ENCODE measurements at regions not wholly inside any gene's neighbourhood (a gene's known extent, or its start where the extent isn't known, plus 50 kb on each side); places are given as distances from the start of the nearest gene placed in this dataset.

DNA sequence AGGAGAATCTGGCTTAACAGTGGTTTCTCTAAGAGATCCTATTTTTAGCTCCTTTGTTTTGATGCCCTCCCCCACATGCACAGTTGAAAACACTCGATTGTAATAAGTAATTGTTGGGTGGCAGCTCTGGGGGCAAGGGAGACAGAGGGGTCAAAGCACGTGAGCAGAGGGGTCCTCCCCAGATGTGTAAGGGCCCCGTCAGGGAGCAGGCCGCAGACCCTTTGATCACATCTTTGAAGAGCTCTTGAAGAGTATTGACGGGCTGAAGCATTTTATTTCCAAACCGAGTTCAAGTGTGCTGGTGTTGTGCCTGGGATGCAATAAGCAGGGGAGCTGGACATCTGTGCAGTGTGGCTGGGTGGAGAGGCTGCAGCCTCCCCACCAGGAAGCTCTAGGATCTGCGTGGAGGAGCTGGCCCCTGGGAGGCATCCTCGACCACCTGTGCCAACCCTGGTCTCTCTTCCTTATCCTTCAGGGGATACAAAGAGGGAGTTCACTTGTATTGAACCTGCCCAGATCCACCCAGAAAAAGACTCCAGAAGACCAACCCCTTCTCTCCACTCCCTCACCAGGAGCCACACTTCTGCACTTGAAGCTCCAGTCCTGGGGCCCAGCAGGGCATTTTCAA is 473.0 kb upstream of the MGMT start:
- no peak for DNase-seq (ENCODE audit: low spot score)
- TF ChIP-seq EZH2phosphoT487 (IDR thresholded peaks at IDR 0.05; ENCODE audit: low read depth, severe bottlenecking, unreplicated experiment) (no peak), EZH2 (IDR thresholded peaks at IDR 0.05; ENCODE audit: borderline replicate concordance) (no peak)
- TF ChIP-seq, protein P1, sequence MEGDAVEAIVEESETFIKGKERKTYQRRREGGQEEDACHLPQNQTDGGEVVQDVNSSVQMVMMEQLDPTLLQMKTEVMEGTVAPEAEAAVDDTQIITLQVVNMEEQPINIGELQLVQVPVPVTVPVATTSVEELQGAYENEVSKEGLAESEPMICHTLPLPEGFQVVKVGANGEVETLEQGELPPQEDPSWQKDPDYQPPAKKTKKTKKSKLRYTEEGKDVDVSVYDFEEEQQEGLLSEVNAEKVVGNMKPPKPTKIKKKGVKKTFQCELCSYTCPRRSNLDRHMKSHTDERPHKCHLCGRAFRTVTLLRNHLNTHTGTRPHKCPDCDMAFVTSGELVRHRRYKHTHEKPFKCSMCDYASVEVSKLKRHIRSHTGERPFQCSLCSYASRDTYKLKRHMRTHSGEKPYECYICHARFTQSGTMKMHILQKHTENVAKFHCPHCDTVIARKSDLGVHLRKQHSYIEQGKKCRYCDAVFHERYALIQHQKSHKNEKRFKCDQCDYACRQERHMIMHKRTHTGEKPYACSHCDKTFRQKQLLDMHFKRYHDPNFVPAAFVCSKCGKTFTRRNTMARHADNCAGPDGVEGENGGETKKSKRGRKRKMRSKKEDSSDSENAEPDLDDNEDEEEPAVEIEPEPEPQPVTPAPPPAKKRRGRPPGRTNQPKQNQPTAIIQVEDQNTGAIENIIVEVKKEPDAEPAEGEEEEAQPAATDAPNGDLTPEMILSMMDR (IDR thresholded peaks at IDR 0.05; ENCODE audit: poor library complexity): no peak

DNA sequence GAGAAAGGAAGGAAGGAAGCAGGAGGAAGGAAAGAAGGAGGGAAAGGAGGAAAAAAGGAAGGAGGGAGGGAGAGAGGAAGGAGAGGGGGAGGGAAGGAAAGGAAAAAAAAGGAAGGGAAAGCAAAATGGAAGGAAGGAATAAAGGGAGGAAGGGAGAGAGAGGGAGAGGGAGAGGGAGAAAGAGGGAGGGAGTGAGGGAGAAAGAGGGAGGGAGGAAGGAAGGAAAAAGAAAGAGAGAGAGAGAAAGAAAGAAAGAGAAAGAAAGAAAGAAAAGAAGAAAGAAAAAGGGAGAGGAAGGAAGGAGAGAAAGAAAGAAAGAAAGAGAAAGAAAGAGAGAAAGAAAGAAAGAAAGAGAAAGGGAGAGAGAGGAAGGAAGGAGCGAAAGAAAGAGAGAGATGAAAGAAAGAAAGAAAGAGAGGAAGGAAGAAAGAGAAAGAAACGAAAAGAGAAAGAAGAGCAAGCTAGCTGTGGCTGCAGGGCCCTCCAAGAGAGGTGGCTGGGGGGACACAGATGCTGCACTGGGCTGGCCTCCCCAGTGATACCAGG is 472.4 kb upstream of the MGMT start:
- TF ChIP-seq EZH2 (IDR thresholded peaks at IDR 0.05; ENCODE audit: borderline replicate concordance) (no peak), EZH2phosphoT487 (IDR thresholded peaks at IDR 0.05; ENCODE audit: low read depth, severe bottlenecking, unreplicated experiment) (no peak)
- TF ChIP-seq, protein P1 (IDR thresholded peaks at IDR 0.05; ENCODE audit: poor library complexity): no peak
- no peak overlapping the region for H2AFZ ChIP-seq
- no peak for DNase-seq (ENCODE audit: low spot score)
- H4K20me1 ChIP-seq (ENCODE audit: insufficient read depth, poor library complexity, severe bottlenecking): no peaks in the 10 kb centered on the region
- H3K4me2 ChIP-seq: no peak overlapping the region
- H3K9me3 ChIP-seq (ENCODE audit: low read depth): no peaks in the 10 kb centered on the region
- peaks cover 4% of the 10 kb centered on the region for H3K27me3 ChIP-seq
- no peaks in the 10 kb centered on the region for H3K36me3 ChIP-seq (replicated peaks; ENCODE audit: insufficient read depth, low read depth)
- no peak overlapping the region for H3K4me3 ChIP-seq
- no peaks in the 10 kb centered on the region for H3K4me1 ChIP-seq (ENCODE audit: insufficient read depth)
- H3K79me2 ChIP-seq: no peaks in the 10 kb centered on the region
- H3K9me2 ChIP-seq (replicated peaks; ENCODE audit: insufficient read depth): no peaks in the 10 kb centered on the region
- 95% methylated on average over 2 of the region's 2 CpGs for WGBS (ENCODE audit: low lambda C conversion rate, missing lambda C conversion rate)
- H3K27ac ChIP-seq: no peak overlapping the region

More for the DNA sequence above, 473.0 kb upstream of the MGMT start:
- Histone ChIP-seq H3K4me1 (ENCODE audit: insufficient read depth) (no peaks in the 10 kb centered on the region), H3K9me3 (ENCODE audit: low read depth) (no peaks in the 10 kb centered on the region), H4K20me1 (ENCODE audit: insufficient read depth, poor library complexity, severe bottlenecking) (no peaks in the 10 kb centered on the region), H3K9me2 (replicated peaks; ENCODE audit: insufficient read depth) (no peaks in the 10 kb centered on the region), H3K4me3 (no peak overlapping the region), H3K27ac (no peak overlapping the region), H3K27me3 (peaks cover 4% of the 10 kb centered on the region), H3K36me3 (replicated peaks; ENCODE audit: insufficient read depth, low read depth) (no peaks in the 10 kb centered on the region), H3K79me2 (no peaks in the 10 kb centered on the region), H2AFZ (no peak overlapping the region), H3K4me2 (no peak overlapping the region)
- WGBS (ENCODE audit: low lambda C conversion rate, missing lambda C conversion rate): 90% methylated on average over 8 of the region's 8 CpGs

DNA sequence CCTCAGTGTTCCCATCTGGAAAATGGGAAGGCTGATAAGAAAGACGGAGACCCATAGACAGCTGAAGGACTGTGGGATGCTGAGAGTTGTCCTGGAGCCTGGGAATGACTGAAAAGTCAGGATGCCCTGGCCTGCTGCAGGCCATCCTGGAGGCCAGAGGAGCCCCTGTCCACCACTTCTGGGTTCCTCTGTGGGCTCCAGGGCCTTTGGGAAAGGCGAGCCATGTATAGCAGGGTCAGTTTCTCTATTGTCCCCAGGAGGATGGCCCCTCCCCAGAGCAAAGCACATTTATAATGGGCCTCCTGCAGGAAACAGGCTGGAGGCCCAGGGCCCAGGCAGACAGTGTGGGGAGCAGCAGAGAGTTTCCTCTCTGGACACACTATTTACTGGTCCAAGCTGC is 471.4 kb upstream of the MGMT start:
- no peaks in the 10 kb centered on the region for H4K20me1 ChIP-seq (ENCODE audit: insufficient read depth, poor library complexity, severe bottlenecking)
- H3K4me2 ChIP-seq: no peak overlapping the region
- no peaks in the 10 kb centered on the region for H3K4me1 ChIP-seq (ENCODE audit: insufficient read depth)
- H3K27ac ChIP-seq: no peak overlapping the region
- no peaks in the 10 kb centered on the region for H3K79me2 ChIP-seq
- no peaks in the 10 kb centered on the region for H3K9me3 ChIP-seq (ENCODE audit: low read depth)
- H3K9me2 ChIP-seq (replicated peaks; ENCODE audit: insufficient read depth): no peaks in the 10 kb centered on the region
- TF ChIP-seq EZH2phosphoT487 (IDR thresholded peaks at IDR 0.05; ENCODE audit: low read depth, severe bottlenecking, unreplicated experiment): no peak
- TF ChIP-seq, protein P1 (IDR thresholded peaks at IDR 0.05; ENCODE audit: poor library complexity): no peak
- no peak for TF ChIP-seq EZH2 (IDR thresholded peaks at IDR 0.05; ENCODE audit: borderline replicate concordance)
- 93% methylated on average over 2 of the region's 2 CpGs for WGBS (ENCODE audit: low lambda C conversion rate, missing lambda C conversion rate)
- H3K4me3 ChIP-seq: no peak overlapping the region
- H3K27me3 ChIP-seq: peaks cover 4% of the 10 kb centered on the region
- no peak overlapping the region for H2AFZ ChIP-seq
- DNase-seq (ENCODE audit: low spot score): no peak
- H3K36me3 ChIP-seq (replicated peaks; ENCODE audit: insufficient read depth, low read depth): no peaks in the 10 kb centered on the region
